SU-DHL-6 (cell line): ENCODE measurements at regions not wholly inside any gene's neighbourhood (a gene's known extent, or its start where the extent isn't known, plus 50 kb on each side); places are given as distances from the start of the nearest gene placed in this dataset.

Experiments used
- H2AFZ ChIP-seq: fragments of 200-600 bp; sonication (generic); 2 replicates; pipeline ENCODE4 v1.6.1; 2014; ENCODE audit warnings: low read depth, mild to moderate bottlenecking, moderate library complexity, mixed read lengths, antibody characterized with exemption, low read length; ENCODE audit not compliant: severe bottlenecking
- H3F3A ChIP-seq: fragments of 200-600 bp; shearing (Covaris generic); 2 replicates; pipeline ENCODE4 v1.6.0; 2016; ENCODE audit warnings: antibody characterized with exemption, mild to moderate bottlenecking; ENCODE audit not compliant: insufficient read depth
- H3K27ac ChIP-seq: fragments of 200-600 bp; sonication (generic); 2 replicates; pipeline ENCODE4 v1.5.1; 2016; ENCODE audit warnings: low read depth, mild to moderate bottlenecking, low read length, moderate library complexity, mixed read lengths
- H3K27me3 ChIP-seq: fragments of 200-600 bp; sonication (generic), shearing (Covaris generic); 2 replicates; pipeline ENCODE4 v1.6.0; 2014; ENCODE audit warnings: mild to moderate bottlenecking, low read length
- H3K36me3 ChIP-seq: fragments of 200-600 bp; sonication (generic); 2 replicates; pipeline ENCODE4 v1.6.1; 2014; ENCODE audit warnings: mild to moderate bottlenecking, low read length, mixed read lengths
- H3K4me2 ChIP-seq: fragments of 300-600, 200-600 bp; shearing (Covaris generic), sonication (generic); 2 replicates; pipeline ENCODE4 v1.6.0; 2014; ENCODE audit warnings: low read length, low read depth, mild to moderate bottlenecking; ENCODE audit not compliant: poor library complexity, severe bottlenecking
- H3K4me3 ChIP-seq: fragments of 200-600 bp; sonication (generic); 2 replicates; pipeline ENCODE4 v1.5.1; 2014; ENCODE audit warnings: antibody characterized with exemption, low read length, mild to moderate bottlenecking, mixed read lengths; ENCODE audit not compliant: insufficient read depth, poor library complexity, severe bottlenecking
- H3K79me2 ChIP-seq: fragments of 200-600 bp; sonication (generic); 2 replicates; pipeline ENCODE4 v1.6.1; 2014; ENCODE audit warnings: mild to moderate bottlenecking, low read length, moderate library complexity; ENCODE audit not compliant: insufficient read depth
- H3K9ac ChIP-seq: fragments of 200-600 bp; sonication (generic); 2 replicates; pipeline ENCODE4 v1.7.0; 2014; ENCODE audit warnings: mild to moderate bottlenecking, low read length
- H3K9me2 ChIP-seq: fragments of 200-600 bp; sonication (generic); replicated peaks from 2 replicates; pipeline ENCODE4 v1.6.1; 2014; ENCODE audit warnings: low read length; ENCODE audit not compliant: insufficient read depth
- H3K9me3 ChIP-seq: fragments of 200-600 bp; sonication (generic); 2 replicates; pipeline ENCODE4 v1.6.1; 2014; ENCODE audit warnings: low read length, mixed read lengths; ENCODE audit not compliant: insufficient read depth
- H4K20me1 ChIP-seq: fragments of 200-600 bp; sonication (generic); 2 replicates; pipeline ENCODE4 v1.6.1; 2014; ENCODE audit warnings: low read depth, mild to moderate bottlenecking, antibody characterized with exemption, low read length, moderate library complexity, mixed read lengths
- EZH2phosphoT487 ChIP-seq: fragments of 200-600 bp; sonication (generic), shearing (Covaris generic); conservative IDR thresholded peaks from 2 replicates; pipeline ENCODE4 v1.6.1; 2018; ENCODE audit warnings: mild to moderate bottlenecking, antibody characterized with exemption, low read length, moderate library complexity, mixed read lengths
- TF ChIP-seq, protein P1 (sequence below): fragments of 200-600 bp; sonication (generic); IDR thresholded peaks from one replicate; pipeline ENCODE4 v1.5.1; 2017; ENCODE audit warnings: antibody characterized with exemption, mild to moderate bottlenecking, low read length, moderate library complexity; ENCODE audit not compliant: insufficient read depth, poor library complexity, severe bottlenecking

DNA sequence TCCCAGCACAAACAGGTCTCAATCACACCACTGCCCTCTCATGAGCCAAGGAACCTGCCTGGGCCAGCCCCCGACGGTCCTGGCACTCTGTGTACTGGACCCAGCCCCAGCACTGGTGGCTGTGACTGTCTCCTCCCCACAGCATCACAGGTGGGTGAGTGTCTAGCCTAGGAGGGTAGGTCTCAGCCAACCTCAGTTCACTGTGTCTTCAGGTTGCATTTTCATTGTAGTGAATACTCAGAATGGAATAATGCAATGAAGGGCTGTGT lies 163.4 kb upstream of the NSMCE3 start:
- no peaks in the 10 kb centered on the region for H4K20me1 ChIP-seq
- H3K27me3 ChIP-seq: no peaks in the 10 kb centered on the region
- H3K79me2 ChIP-seq: no peaks in the 10 kb centered on the region
- no peaks in the 10 kb centered on the region for H3F3A ChIP-seq
- H3K9me3 ChIP-seq: no peaks in the 10 kb centered on the region
- no peak overlapping the region for H3K27ac ChIP-seq
- no peak overlapping the region for H3K4me3 ChIP-seq
- H3K9me2 ChIP-seq: no peaks in the 10 kb centered on the region
- H3K9ac ChIP-seq: no peak overlapping the region
- no peak for TF ChIP-seq EZH2phosphoT487
- TF ChIP-seq, protein P1, sequence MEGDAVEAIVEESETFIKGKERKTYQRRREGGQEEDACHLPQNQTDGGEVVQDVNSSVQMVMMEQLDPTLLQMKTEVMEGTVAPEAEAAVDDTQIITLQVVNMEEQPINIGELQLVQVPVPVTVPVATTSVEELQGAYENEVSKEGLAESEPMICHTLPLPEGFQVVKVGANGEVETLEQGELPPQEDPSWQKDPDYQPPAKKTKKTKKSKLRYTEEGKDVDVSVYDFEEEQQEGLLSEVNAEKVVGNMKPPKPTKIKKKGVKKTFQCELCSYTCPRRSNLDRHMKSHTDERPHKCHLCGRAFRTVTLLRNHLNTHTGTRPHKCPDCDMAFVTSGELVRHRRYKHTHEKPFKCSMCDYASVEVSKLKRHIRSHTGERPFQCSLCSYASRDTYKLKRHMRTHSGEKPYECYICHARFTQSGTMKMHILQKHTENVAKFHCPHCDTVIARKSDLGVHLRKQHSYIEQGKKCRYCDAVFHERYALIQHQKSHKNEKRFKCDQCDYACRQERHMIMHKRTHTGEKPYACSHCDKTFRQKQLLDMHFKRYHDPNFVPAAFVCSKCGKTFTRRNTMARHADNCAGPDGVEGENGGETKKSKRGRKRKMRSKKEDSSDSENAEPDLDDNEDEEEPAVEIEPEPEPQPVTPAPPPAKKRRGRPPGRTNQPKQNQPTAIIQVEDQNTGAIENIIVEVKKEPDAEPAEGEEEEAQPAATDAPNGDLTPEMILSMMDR: no peak
- no peak overlapping the region for H3K4me2 ChIP-seq
- H3K36me3 ChIP-seq: no peaks in the 10 kb centered on the region
- H2AFZ ChIP-seq: no peak overlapping the region

DNA sequence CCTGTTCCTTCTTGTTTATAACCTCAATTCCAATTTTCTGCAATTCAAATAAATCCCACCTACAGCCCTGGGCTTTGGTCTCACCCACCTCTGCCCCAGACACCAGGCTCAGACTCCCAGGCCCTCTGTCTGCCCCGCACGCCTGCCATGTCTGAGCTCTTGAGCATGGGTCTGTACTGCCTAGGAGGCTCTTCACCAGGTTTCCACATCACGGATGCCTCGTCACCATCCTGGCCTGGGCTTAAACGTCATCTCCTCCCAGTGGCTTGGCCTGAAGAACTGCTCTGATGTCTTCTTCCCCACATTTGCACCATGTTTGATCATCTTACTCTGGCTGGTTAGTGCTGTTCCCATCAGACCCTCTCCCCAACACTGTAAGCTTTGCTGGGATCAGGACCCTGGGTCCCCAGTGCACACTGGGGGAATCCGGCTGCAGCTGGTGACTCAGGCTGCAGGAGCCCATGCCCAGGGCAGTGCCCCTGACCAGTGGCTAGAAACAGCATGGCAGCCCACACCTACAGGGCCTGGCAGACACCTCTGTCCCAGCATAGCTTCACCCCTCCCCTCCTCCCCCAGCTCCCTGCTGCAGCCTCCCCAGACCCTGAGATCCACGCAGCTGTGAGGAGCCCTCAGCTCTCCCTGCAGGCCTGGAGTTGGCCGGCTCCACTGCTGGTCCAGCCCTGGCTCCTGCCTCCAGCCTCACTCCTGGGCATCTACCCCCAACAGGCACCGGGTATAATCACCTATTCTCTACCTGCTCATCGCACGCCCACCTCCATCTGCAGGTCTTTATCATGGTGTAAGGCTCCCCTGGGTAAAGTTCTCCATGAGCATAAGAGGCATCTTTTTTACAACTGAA lies 162.8 kb upstream of the NSMCE3 start:
- H3K27ac ChIP-seq: no peak overlapping the region
- H4K20me1 ChIP-seq: no peaks in the 10 kb centered on the region
- no peak overlapping the region for H3K4me2 ChIP-seq
- no peaks in the 10 kb centered on the region for H3F3A ChIP-seq
- TF ChIP-seq, protein P1: no peak
- no peak for TF ChIP-seq EZH2phosphoT487
- no peaks in the 10 kb centered on the region for H3K9me3 ChIP-seq
- H3K27me3 ChIP-seq: no peaks in the 10 kb centered on the region
- H2AFZ ChIP-seq: no peak overlapping the region
- no peaks in the 10 kb centered on the region for H3K79me2 ChIP-seq
- no peaks in the 10 kb centered on the region for H3K36me3 ChIP-seq
- H3K4me3 ChIP-seq: no peak overlapping the region
- no peaks in the 10 kb centered on the region for H3K9me2 ChIP-seq
- H3K9ac ChIP-seq: no peak overlapping the region

DNA sequence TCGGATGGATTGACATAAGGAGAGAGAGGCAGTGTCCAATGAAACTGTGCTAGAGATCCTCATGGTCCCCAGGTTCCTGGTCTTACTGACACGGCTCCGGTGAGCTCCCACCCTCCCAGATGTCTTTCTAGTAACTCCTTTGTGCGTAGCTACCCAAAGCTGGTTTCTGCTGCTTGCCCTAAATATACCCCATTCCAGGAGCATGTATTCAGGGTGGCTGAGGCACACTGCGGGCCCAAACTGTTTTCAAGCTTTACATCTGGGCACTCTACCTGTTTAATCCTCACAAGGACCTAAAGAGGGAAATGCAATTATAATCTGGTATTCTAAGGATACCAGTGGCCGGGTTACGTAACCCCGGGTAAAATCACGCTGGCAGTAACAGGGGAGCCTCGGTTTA lies 161.2 kb upstream of the NSMCE3 start:
- no peak overlapping the region for H3K9ac ChIP-seq
- TF ChIP-seq, protein P1: no peak
- no peak for TF ChIP-seq EZH2phosphoT487

More for the DNA sequence above, 161.2 kb upstream of the NSMCE3 start:
- H3K36me3 ChIP-seq: no peaks in the 10 kb centered on the region
- no peaks in the 10 kb centered on the region for H3K9me2 ChIP-seq
- no peaks in the 10 kb centered on the region for H3K79me2 ChIP-seq
- H3K4me3 ChIP-seq: no peak overlapping the region
- no peaks in the 10 kb centered on the region for H4K20me1 ChIP-seq
- H2AFZ ChIP-seq: no peak overlapping the region
- no peak overlapping the region for H3K4me2 ChIP-seq
- no peaks in the 10 kb centered on the region for H3K9me3 ChIP-seq
- no peak overlapping the region for H3K27ac ChIP-seq
- H3K27me3 ChIP-seq: no peaks in the 10 kb centered on the region
- H3F3A ChIP-seq: no peaks in the 10 kb centered on the region
